ENCODE measurements at regions not wholly inside any gene's neighbourhood (a gene's known extent, or its start where the extent isn't known, plus 50 kb on each side); places are given as distances from the start of the nearest gene placed in this dataset.
"Not testable (repeated sequence)": the region's sequence is repeated elsewhere in the genome, so short reads cannot be mapped to it uniquely, and the experiment has no call there.

DNA sequence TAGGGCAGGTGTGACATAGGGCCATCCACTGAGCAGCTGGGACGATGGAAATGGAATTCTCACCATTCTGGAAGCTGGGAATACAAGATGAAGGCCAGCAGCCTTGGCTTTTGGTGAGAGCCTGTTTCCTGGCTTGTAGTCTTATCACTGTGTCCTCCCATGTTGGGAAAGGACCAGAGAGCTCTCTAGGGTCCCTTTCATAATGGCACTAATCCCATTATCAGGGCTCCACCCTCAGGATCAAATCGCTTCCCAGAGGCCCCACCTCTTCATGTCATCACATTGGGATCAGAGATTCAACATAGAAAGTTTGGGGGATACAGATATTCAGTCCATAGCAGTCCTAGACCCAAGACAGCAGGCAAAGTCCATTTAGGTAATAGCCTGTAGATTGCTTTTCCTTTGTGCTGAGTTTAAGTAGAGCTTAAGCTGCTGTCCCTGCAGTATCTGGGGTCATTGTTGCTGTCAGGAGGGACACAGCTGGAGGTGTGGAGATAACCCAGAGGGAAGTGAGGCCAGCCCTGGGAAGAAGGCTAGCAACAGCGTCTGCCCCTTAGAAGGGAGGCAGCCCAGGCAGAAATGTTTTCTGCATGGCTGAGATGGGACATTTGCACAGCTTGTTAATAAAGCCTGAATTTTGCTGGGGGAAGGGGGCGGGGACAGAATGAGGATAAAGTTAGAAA lies 136.5 kb upstream of the GPR12 start:
- intact Hi-C loops (cut with micrococcal nuclease), result no loop called here

DNA sequence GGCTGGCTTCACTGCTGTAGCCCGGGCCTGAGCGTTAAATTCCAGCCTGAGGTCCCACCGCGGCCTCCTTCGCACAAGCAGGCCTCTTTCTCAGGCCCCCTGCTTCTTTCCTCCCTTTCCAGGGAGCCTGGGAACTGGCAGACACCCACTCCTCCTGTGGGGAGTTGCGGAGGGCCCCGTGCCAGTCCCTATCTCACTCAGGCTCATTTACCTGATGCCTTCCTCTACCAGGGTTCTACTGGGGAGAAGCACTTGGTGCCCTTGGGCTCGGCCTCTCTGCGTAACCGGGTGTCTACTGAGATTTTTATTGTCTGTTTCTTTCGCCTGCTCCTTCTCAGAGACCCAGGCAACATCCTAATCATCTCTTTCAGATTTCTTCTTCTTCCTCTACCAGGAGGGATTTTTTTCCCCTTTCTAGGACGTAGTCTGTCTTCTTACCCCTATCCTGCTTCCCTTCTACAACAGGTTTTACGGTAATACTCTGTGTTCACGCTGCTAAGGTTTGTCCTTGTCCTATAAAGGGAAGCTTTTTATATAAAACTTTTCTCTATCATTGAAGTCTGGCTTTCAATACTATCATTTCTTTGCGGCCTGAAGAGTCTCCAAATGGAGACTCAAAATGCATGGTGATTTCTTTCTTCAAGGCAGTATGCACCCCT lies 135.4 kb upstream of the GPR12 start:
- intact Hi-C loops (cut with micrococcal nuclease), result no loop called here

DNA sequence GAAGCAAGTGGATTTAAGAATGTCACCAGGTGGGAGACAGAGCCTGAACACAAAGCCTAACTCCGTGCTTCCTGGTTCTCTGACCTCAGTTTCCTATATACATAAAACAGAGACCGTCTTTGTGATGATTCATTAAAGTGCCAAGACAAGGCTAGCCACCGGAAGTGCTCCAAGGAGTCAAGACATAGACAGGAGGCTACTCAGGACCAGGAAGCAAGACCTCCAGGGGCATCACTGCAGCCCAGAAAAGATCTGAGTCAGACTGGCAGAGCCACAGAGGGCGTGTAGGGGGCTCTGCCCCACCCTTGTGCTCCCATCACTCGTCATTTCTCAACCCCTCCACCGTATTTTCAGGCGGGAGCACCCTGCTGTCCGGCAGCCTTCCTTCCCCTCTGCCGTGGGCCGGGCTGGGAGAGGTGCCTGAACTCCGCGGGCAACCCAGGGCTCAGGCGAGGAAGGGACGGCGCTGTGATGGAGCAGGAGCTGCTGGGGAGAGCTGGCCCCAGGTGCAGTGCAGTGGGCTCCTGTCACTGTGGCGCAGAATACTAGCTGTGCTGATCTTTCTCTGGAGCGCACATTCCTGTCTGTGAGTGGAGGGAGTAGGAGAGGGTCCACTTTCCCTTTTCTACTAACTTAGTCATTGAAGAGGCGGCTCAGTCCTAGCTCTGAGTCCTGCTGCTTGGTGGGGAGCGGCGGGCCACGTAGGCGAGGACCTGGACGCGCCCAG lies 134.7 kb upstream of the GPR12 start:
- intact Hi-C loops (cut with micrococcal nuclease), result no loop called here

DNA sequence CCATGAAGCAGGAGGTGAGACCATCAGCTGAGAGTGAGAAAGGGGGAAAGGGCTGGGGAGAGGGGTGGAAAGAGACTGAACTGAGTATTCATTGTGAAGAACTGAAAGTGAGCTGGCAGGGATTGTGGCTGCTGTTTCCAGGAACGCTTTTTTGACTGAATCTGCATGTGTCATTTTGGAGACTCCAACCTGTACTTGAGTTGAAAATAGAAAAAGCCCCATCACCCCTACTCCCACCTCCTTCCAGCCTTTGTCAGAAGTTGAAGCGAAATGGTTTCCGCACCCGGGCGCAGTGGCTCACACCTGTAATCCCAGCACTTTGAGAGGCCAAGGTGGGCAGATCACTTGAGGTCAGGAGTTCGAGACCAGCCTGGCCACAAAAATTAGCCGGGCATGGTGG lies 128.0 kb upstream of the GPR12 start:
- intact Hi-C loops (cut with micrococcal nuclease), result no loop called here

DNA sequence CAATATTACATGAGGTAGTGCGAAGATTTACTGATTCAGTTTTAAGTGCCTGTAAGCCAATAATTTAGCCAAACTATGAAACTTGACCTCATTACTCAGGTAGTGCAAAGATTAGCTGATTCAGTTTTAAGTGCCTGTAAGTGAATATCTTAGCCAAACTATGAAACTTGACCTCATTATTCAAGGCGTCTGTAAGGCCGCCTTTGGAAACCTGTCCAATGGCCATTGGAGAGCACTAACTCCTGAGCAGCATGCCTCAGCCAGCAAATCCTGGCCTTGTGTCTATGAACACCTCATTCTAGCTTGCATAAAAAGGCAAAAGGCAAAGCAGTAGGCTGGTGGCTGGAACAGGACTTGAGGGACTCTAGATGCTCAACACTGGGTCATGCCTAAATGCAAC lies 127.0 kb upstream of the GPR12 start:
- intact Hi-C loops (cut with micrococcal nuclease), result no loop called here

DNA sequence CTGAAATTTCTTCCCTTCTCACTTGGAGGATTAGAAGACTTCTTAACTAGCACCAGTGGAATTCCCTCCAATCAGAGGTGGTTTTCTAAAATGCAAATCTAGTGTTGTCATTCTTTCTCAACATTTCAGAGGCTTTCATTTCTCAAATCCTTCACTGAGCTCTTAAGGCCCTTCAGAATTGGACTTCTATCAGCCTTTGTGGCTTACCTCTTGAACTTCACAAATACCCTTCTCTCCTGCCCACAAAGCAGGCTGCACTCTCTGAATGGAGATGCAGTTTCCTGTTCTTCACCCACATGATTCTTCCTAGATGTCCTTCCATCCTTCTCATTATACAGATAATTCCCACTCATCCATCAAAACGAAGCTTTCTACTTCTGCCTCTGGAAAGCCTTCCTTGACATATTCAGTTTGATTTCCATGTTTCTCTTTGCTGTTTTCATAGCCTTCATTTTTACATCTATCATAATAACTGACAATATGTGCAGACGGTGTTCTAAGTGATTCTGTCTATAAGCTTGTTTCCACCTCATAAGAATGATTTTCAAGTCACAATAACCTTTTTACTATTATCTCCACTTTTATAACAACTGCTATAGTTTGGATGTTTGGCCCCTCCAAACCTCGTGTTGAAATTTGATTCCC lies 123.1 kb upstream of the GPR12 start:
- intact Hi-C loops (cut with micrococcal nuclease), result no loop called here

DNA sequence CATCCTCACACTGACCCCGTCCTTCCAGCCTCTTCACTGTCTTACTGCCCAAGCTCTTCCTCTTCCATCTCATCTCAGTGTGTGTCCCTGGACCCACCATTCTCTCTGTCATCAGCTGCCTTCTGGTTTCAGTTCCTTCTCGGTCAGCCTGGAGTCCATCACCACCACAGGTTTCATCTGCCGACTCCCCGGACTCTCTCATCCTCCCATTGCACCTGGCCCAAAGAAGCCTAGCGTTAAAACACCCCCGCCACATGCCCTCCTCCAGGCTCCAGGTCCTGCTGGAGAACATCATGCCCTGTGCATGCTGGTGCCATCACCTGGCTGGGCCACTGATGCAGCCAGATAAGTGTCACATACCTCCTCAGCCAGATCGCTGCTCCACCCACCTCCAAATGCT lies 122.1 kb upstream of the GPR12 start:
- intact Hi-C loops (cut with micrococcal nuclease), result no loop called here

DNA sequence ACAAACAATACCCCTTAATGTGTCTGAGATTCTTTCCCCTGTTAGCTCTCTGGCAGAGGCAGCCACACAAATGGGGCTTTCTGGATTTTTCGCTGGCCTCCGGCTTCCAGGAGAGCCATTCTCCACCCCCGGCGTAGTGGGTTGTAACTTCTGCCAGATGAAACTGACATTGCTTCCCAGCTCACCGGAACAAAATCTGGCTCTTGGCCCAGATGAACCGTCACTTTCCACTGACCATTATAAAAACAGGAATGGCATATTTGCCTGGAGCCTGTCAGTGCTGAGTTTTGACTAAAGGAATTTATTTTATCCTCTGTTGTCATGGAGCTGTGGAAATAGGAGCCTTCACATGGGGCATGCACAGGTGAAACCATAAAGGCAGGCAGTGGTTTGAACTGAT lies 120.6 kb upstream of the GPR12 start:
- intact Hi-C loops (cut with micrococcal nuclease), result no loop called here

DNA sequence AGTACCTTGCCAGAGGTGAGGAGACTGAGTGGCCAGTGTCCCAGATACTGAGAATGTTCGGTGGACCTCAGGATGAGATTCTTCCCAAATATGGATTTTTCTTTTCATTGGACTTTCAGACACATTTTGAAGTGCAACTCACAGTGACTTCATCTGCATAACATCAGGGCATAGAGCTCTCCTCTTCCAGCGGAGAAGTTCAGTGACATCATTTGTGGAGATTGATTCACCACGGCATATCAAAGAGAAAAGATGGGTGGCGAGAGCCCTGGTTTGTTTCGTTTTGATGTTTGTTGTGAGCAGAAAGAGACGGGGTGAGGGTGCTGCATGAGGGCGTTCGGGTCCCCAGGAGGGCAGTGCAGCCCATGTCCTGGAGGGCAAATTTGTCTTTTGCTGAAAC lies 120.1 kb upstream of the GPR12 start:
- intact Hi-C loops (cut with micrococcal nuclease), result no loop called here

DNA sequence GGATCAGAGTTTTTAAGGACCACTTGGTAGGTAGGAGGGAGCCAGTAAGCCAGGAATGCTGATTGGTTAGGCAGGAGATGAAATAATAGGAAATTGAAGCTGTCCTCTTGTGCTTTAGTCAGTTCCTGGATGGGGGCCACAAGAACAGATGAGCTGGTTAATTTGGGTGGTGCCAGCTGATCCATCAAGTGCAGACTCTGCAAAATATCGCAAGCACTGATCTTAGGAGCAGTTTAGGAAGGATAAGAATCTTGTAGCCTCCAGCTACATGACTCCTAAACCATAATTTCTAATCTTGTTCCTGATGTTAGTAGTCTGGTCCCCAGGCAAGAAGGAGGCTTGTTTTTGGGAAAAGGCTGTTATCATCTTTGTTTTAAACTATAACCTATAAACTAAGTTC lies 117.9 kb upstream of the GPR12 start:
- intact Hi-C loops (cut with micrococcal nuclease), result no loop called here

DNA sequence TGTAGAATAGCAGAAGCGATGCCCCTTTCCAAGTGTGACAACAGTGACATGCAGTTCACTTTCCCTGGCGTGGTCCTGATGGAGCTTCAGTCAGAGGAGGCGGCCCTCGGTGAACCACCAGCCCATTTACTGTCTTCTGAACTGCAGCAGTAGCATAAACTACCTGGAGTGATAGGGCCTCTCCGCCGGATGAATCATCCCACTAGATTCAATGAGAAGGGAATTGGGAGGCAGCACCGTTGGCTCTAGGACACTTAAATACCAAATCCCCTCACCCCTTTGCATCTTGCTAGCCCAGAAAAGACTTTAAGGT lies 112.8 kb upstream of the GPR12 start:
- intact Hi-C loops (cut with micrococcal nuclease), result loop anchor here (1.0 kb wide), 1 partner anchor 166 kb away; no protein-coding TSS in a partner anchor

DNA sequence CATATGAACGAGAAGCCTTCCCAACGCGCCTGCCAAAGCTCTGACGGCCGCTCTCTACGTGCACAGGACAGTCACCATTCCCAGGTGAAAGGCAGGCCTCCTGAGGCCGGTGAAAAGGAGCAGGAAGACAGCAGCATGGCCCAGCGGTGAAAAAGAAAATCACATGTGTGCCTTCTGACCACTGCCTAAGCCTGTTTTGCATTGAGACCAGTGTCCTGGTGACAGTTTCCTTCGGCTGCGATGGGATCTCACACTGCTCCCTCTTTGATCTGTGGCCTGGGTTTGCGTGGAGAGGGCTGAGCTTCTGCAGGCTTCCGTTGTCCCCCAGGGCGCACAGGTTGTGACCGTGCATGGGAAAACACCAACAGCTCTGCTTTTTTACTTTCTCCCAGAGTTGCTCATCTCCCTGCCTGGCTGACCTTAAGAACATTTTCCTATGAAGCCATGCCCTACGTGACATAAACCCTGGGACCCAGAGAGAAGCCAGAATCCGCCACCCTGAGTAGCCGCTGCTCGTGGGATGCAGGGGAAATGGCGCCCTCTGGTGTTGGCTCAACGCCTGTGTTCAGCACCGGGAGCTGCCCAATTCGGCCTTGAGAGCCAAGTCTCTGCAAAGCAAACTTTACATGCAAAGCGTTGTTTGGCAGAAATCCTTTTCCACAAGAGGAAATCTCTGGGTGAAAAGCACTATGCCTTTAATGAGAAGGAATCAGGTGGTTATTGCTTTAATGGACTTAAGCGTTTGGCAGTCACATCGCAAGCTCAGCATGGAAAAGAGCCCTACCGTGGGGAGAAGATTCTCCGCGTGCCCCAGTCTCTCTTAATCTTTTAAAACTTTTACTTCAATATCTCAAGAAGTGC lies 112.2 kb upstream of the GPR12 start:
- intact Hi-C loops (cut with micrococcal nuclease), result loop anchor here (1.0 kb wide), 1 partner anchor 165 kb away; no protein-coding TSS in a partner anchor

DNA sequence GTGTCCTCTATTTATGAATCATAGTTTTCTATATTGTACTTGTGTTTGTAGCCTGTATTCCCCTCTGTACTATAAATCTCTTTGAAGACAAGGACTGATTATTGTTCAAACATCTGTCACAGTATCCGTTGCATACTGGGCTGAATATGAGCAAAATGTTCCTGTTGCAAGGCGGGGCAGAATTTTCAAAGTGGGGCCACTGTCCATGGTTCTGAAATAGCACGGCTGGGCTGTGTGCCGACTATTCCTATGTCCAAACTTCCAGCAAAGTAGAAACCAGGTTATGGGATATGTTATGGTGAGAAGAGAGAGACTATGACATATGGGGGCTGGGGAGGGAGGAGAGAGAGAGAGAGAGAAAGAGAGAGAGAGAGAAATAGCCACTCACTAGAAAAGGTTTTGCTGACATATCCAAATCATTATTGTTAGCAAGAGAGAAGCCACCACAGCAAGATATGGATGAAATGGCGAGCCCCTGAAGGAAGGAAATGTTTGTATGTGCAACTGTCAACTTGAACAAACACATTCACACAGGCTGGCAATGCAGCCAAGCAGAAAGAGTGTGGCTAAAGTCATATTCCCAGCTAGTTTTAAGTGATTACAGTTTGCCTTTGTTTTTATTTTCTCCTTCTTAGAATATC lies 107.0 kb upstream of the GPR12 start:
- intact Hi-C loops (cut with micrococcal nuclease), result no loop called here

DNA sequence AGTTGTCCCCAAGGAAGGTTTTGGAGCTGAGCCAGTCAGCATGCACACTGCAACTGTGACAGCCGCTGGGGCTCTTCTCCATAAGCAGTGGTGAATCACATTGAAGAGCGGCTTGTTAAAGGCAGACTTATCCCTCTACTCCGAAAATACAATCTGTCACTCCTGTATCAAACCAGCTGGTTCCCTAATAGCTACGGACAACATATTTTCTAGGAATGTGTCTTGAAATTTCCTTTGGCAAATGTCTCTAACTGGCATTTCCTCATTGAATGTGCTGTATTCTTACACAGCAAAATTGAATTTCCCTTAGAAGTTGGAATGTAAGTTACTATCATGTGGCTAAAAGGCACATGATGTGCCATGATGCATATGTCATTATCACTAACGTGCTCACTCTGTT lies 104.0 kb upstream of the GPR12 start:
- intact Hi-C loops (cut with micrococcal nuclease), result no loop called here

DNA sequence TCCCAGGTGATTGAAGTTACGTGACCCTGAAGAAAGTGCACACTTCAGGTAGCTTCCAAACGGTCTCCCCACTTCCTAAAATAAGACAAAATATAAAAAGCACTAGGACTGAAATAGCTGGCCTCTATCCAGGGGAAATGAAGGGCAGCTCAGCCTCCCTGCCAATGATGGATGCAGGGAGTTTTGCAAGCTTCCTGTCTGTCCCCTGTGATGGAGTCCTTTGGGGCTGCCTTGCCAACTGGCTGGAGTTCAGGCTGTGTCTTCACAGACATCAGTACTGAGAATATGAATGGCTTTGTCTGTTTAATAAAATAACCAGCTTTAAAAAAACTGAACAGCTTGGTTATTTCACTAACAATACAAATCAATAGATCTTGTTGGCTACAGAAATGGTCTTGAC lies 101.4 kb upstream of the GPR12 start:
- intact Hi-C loops (cut with micrococcal nuclease), result no loop called here

DNA sequence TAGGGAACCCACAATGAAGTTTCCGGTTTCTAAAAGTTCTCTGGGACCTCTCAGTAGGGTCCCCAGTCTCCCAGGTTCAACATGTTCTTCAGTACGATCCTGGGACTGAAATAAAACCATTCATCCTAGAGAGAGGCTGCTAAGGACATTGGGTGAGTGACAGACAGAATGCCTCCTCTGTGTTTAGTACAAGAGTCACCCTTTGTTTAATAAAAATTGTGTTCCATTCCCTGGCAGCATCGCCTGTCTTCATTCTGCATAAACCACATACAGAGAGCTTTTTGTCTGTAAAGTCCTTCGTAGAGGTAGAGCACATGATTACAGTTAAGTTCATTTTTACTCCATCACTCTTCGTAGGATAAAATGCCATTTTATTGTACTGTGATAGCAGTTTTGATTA lies 95.3 kb upstream of the GPR12 start:
- intact Hi-C loops (cut with micrococcal nuclease), result no loop called here

DNA sequence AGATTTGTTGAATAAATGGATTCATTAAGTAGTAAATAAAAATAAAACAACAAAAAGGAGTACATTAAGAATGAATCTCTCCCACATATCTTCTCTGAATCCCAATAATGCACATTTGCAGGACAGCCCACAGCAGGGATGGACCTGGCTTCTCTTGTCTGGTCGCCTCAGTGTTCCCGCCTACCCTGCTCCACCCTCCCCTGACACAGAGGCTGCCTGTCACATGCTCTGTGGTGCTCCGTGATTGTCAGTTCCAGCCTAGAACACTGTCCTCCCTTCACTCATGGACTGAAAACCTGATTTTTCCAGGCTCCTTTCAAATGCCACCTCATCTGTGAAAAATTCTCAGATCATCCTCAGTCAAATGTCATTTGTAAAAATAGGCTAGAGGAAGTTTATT lies 94.5 kb upstream of the GPR12 start:
- intact Hi-C loops (cut with micrococcal nuclease), result no loop called here

DNA sequence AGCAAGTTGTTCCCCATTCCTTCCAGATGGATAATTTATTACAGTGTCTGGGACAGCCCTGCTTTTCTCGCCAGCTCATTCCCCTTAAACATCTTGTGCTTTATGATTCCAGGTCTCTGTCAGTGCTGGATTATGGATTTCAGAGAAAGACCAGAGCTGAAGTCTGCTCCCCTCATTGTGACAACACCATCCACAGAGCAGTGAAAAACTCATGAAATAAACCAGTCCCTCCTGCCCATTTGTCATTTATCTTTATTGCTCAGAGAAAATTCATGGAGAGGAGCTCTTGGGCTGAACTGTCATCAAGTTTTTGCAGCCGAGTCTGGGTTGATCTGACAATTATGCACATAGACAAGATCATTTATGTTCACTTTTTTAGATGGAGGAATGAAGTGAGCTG lies 92.7 kb upstream of the GPR12 start:
- intact Hi-C loops (cut with micrococcal nuclease), result no loop called here

DNA sequence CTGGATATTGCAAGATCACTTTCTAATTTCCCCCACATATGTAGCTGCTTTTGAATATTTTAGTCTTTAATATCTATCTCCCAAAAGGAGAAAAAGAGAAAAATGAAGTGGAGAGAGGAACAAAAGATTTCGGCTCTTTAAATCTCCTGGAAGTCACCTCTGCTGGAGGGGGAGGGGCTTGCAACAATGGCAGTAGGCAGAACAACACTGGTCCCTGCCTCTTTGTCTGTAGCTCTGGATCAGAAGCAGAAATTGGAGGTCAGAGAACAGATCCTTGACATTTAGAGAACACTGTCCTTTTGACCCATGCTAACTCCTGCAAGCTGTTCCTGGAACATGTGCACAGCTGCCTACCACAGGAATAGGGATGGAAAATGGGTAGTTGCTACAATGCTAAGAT lies 86.7 kb upstream of the GPR12 start:
- intact Hi-C loops (cut with micrococcal nuclease), result no loop called here

DNA sequence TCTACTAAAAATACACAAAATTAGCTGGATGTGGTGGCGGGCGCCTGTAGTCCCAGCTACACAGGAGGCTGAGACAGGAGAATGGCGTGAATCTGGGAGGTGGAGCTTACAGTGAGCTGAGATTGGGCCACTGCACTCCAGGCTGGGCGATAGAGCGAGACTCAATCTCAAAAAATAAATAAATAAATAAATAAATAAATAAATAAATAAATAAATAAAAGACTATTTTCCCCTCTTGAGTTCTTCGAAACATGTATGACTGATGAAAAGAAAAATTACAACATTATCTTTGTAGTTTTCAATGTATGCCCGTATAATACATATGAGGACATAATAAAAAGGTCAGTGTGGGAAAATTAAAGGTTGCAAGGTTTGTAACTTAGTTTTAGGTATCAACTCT lies 84.5 kb upstream of the GPR12 start:
- intact Hi-C loops (cut with micrococcal nuclease), result not testable (repeated sequence)

DNA sequence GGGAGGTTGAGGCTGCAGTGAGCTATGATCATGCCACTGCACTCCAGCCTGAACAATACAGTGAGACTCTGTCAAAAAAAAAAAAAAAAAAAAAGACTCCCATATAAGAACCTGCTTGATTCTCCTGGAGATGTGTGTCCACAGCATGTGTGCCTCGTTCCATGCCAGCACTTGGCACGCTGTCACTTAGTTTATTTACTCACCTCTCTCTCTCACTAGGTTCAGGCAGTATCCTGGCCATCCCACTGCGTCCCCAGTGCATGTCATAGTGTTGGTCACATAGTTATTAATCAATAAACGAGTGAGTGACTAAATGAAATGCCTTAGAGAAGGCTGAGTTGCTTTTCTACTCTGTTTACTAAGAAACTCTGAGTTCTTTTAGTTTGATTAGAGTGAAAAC lies 79.1 kb upstream of the GPR12 start:
- intact Hi-C loops (cut with micrococcal nuclease), result no loop called here

All from T-helper 2 cell treated with Interferon-gamma antibody and Interleukin-4, amounts not matched to agents 100 ng/mL and 5 ng/mL, for 36 hours (primary cell).